ENCODE measurements at regions not wholly inside any gene's neighbourhood (a gene's known extent, or its start where the extent isn't known, plus 50 kb on each side); places are given as distances from the start of the nearest gene placed in this dataset.

DNA sequence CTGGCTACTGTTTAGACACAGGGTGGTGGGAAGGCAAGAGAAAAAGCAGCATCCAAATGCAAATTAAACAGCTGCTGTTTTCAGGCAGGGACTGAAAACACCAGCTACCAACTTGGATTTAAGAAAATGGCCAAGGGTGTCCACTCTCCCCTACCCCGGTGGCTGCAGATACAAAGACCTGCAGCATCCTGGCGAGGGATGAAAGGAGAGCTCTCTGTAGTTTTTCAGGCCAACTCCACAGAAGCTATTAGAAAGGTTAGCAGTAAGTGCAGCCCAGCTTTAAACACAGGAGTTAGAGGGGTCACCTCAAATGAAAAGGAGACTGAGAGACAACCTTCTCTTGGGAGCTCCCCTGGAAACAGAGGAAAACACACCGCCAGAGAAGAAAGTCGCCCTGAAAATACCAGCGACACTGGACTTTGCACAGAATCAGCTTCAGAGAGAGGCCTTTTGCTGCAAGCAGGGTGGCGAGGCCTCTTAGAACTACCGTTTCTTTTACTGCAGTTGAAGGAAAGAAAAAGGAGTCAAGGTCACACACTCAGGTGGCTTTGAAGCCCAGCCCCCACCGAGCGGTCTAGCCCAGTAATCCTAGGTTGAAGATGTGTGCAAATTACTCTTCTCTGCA, 74.4 kb upstream of the TIAM1 start:
- TF ChIP-seq SIN3A (IDR thresholded peaks at IDR 0.05; ENCODE audit: borderline replicate concordance, insufficient read depth, low read length) (no peak), POLR2AphosphoS5 (IDR thresholded peaks at IDR 0.05; ENCODE audit: low read depth, low read length) (no peak), FOXP2 (optimal IDR thresholded peaks at IDR 0.05; ENCODE audit: borderline replicate concordance, extremely low read depth, extremely low read length, insufficient read depth) (no peak), TAF1 (IDR thresholded peaks at IDR 0.05; ENCODE audit: borderline replicate concordance, insufficient read depth, low read length) (no peak)
- TF ChIP-seq, protein P1, sequence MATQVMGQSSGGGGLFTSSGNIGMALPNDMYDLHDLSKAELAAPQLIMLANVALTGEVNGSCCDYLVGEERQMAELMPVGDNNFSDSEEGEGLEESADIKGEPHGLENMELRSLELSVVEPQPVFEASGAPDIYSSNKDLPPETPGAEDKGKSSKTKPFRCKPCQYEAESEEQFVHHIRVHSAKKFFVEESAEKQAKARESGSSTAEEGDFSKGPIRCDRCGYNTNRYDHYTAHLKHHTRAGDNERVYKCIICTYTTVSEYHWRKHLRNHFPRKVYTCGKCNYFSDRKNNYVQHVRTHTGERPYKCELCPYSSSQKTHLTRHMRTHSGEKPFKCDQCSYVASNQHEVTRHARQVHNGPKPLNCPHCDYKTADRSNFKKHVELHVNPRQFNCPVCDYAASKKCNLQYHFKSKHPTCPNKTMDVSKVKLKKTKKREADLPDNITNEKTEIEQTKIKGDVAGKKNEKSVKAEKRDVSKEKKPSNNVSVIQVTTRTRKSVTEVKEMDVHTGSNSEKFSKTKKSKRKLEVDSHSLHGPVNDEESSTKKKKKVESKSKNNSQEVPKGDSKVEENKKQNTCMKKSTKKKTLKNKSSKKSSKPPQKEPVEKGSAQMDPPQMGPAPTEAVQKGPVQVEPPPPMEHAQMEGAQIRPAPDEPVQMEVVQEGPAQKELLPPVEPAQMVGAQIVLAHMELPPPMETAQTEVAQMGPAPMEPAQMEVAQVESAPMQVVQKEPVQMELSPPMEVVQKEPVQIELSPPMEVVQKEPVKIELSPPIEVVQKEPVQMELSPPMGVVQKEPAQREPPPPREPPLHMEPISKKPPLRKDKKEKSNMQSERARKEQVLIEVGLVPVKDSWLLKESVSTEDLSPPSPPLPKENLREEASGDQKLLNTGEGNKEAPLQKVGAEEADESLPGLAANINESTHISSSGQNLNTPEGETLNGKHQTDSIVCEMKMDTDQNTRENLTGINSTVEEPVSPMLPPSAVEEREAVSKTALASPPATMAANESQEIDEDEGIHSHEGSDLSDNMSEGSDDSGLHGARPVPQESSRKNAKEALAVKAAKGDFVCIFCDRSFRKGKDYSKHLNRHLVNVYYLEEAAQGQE (IDR thresholded peaks at IDR 0.05; ENCODE audit: insufficient read depth in 1 of 2, low read depth in 2 of 2, low read length in 2 of 2) = no peak

DNA sequence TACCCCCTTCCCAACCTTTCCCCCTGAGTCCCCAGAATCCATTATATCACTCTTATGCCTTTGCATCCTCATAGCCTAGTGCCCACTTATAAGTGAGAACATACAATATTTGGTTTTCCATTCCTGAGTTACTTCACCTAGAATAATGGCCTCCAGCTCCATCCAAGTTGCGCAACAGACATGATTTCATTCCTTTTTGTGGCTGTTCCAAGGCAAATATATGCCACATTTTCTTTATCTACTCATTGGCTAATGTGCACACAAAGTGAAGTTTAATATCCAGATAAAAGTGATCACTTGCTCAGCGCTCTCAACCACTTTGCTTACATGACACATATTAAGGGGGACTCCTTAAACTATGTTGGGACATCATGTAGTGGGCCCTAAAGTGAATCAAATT, 72.4 kb upstream of the TIAM1 start:
- TF ChIP-seq FOXP2 (optimal IDR thresholded peaks at IDR 0.05; ENCODE audit: borderline replicate concordance, extremely low read depth, extremely low read length, insufficient read depth) (no peak), SIN3A (IDR thresholded peaks at IDR 0.05; ENCODE audit: borderline replicate concordance, insufficient read depth, low read length) (no peak), POLR2AphosphoS5 (IDR thresholded peaks at IDR 0.05; ENCODE audit: low read depth, low read length) (no peak), TAF1 (IDR thresholded peaks at IDR 0.05; ENCODE audit: borderline replicate concordance, insufficient read depth, low read length) (no peak)
- TF ChIP-seq, protein P1 (IDR thresholded peaks at IDR 0.05; ENCODE audit: insufficient read depth in 1 of 2, low read depth in 2 of 2, low read length in 2 of 2) = no peak

DNA sequence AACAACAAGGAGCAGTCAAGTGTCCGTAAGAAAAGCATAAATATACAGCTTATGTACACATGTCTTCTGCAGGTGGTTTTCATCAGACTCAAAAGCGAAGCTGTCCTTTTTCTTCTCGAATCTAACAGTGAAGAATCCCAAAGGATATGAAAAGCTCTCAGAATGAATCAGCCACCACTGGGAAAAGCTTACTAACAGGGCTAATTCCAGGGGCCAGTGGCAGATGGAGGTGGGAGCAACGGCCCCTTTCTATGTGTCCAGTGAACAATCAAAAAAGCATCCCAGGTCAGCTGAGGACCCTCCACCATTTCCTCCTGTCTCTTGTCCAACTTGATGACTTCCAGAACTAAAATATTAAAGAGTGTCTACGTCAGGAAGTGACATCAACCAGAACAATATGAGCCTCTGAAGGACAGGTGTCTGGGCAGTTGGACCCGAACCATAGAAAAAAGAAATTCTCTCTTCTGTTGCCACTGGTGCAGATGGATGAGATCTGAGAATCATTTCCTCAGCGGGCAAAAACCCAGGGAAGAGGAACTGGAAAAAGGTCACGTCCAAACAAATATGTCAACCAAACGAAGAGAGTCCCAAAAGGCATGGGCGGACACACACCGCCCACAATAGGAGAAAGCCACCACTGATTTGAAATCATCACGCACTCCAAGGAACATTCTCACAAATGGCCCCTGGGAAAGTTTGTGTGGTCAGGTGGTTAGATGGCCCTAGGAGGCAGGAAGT, 70.4 kb upstream of the TIAM1 start:
- TF ChIP-seq SIN3A (IDR thresholded peaks at IDR 0.05; ENCODE audit: borderline replicate concordance, insufficient read depth, low read length) = no peak
- TF ChIP-seq TAF1 (IDR thresholded peaks at IDR 0.05; ENCODE audit: borderline replicate concordance, insufficient read depth, low read length) = no peak
- no peak for TF ChIP-seq POLR2AphosphoS5 (IDR thresholded peaks at IDR 0.05; ENCODE audit: low read depth, low read length)
- TF ChIP-seq FOXP2 (optimal IDR thresholded peaks at IDR 0.05; ENCODE audit: borderline replicate concordance, extremely low read depth, extremely low read length, insufficient read depth) = no peak
- TF ChIP-seq, protein P1 (IDR thresholded peaks at IDR 0.05; ENCODE audit: insufficient read depth in 1 of 2, low read depth in 2 of 2, low read length in 2 of 2) = no peak

DNA sequence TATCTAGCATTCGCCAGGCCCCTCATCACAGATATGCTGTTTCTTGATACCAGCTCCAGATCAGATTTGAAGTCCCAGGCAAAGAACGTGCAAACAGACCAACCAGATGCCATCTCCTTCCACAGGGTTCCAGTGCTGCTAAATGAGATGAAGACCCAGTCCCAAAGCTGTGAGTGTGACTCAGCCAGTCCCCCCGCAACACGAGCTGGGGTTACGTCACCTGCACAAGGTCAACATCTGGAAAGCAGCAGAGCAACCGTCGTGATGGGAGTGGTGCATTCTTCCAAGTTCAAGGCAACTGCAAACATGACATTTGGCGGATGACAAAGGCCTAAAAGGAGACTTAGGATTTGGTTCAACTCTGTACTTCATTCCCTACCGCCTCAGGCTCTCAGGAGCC, 69.6 kb upstream of the TIAM1 start:
- TF ChIP-seq TAF1 (IDR thresholded peaks at IDR 0.05; ENCODE audit: borderline replicate concordance, insufficient read depth, low read length) = no peak

DNA sequence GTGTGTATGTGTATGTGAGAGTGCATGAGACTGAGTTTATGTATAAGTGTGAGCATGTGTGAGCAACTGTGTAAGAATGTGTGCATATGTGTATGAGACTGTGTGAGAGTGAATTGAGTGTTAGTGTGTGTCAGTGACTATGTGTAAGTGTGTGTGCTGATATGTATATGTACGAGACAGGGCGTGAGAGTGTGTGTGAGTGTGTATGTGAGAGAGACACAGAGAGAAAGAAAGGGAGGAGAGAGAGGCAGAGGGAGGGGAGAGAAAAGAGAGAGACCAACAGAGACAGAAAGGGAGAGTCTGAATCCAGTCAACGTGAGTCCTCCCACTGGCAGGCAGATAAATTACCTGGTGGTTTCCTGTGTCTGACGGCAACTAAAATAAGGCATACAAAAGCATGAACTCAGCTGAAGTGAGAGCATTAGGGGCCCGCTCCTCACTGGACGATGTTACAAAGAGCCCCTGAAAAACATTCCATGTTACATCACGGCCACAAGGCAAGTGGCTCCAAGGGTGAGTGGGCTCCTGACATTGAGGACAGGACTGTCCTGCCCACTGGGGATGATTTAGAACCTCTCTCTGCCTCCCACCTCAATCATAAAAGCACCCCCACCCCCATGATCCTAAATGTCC, 66.6 kb upstream of the TIAM1 start:
- TF ChIP-seq TAF1 (IDR thresholded peaks at IDR 0.05; ENCODE audit: borderline replicate concordance, insufficient read depth, low read length) (no peak), POLR2AphosphoS5 (IDR thresholded peaks at IDR 0.05; ENCODE audit: low read depth, low read length) (no peak)

All from PFSK-1 (cell line).